ENCODE measurements at regions not wholly inside any gene's neighbourhood (a gene's known extent, or its start where the extent isn't known, plus 50 kb on each side); places are given as distances from the start of the nearest gene placed in this dataset.

DNA sequence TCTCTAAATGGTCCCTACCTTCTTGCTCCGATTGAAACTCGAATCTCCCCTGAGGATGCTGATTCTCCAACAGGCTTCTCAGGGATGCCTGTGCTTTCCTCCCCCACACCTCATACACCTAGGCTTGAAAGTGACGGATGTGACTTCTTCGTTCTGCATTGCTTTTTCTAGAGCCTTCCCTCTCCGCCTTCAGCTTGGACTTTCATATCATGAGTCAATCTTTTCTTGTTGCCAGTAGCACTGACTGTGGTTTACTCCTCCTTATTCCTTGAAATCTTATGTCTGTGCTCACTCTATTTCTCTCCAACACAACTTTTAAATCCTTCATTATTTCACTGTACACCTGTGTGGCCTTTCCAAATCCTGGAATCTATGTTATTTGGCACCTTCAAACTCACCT lies 451.4 kb downstream of the TMX3 start:
- no peaks in the 10 kb centered on the region for H3K27me3 Mint-ChIP-seq (ENCODE audit: unreplicated experiment)
- no peaks in the 10 kb centered on the region for H3K36me3 Mint-ChIP-seq (ENCODE audit: unreplicated experiment)
- H3K4me3 Mint-ChIP-seq (ENCODE audit: unreplicated experiment), result no peak overlapping the region
- H3K27ac Mint-ChIP-seq (ENCODE audit: unreplicated experiment), result no peak overlapping the region
- no peak for TF ChIP-seq CTCF (IDR thresholded peaks at IDR 0.05; ENCODE audit: partially characterized antibody, unreplicated experiment)
- no peaks in the 10 kb centered on the region for H3K9me3 Mint-ChIP-seq (ENCODE audit: unreplicated experiment)
- no peak for DNase-seq
- H3K4me1 Mint-ChIP-seq (ENCODE audit: low read depth, unreplicated experiment), result peaks cover 2% of the 10 kb centered on the region

DNA sequence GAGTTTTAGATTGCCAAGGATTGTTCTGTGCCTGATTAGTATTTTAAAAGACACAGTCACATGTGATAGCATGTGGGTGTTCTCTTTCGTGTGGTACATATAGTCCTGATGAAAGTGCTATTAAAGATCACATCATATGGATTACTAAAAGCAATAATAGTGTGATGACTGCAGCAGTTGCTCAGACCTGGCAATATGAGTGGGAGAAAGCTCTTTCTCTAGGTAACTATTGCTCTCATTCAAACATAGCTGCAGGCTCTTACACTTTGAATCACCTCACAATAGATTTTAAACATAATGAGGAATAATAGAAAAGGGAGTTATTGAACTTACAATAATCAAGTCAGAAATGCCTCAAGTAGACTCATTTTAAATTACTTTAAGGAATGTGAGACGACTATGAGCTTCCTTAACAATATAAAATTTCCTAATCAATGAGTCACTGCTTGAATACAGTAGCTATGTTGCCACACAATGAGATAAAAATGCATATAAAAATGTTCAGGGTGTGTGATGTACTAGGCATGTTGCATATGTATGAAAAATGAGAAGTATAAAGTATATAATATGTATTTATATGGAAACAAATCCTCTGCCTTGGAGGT lies 452.1 kb downstream of the TMX3 start:
- H3K4me3 Mint-ChIP-seq (ENCODE audit: unreplicated experiment), result no peak overlapping the region
- H3K27ac Mint-ChIP-seq (ENCODE audit: unreplicated experiment), result no peak overlapping the region
- TF ChIP-seq CTCF (IDR thresholded peaks at IDR 0.05; ENCODE audit: partially characterized antibody, unreplicated experiment), result no peak
- peaks cover 2% of the 10 kb centered on the region for H3K4me1 Mint-ChIP-seq (ENCODE audit: low read depth, unreplicated experiment)
- no peaks in the 10 kb centered on the region for H3K9me3 Mint-ChIP-seq (ENCODE audit: unreplicated experiment)
- no peak for DNase-seq
- no peaks in the 10 kb centered on the region for H3K36me3 Mint-ChIP-seq (ENCODE audit: unreplicated experiment)
- no peaks in the 10 kb centered on the region for H3K27me3 Mint-ChIP-seq (ENCODE audit: unreplicated experiment)

GRCh38 chr18:68256418-68257067 lies 458.4 kb downstream of the TMX3 start:
- Mint-ChIP-seq H3K4me3 (ENCODE audit: unreplicated experiment) (no peak overlapping the region), H3K4me1 (ENCODE audit: low read depth, unreplicated experiment) (no peaks in the 10 kb centered on the region), H3K36me3 (ENCODE audit: unreplicated experiment) (no peaks in the 10 kb centered on the region), H3K9me3 (ENCODE audit: unreplicated experiment) (no peaks in the 10 kb centered on the region), H3K27me3 (ENCODE audit: unreplicated experiment) (no peaks in the 10 kb centered on the region), H3K27ac (ENCODE audit: unreplicated experiment) (no peak overlapping the region)
- TF ChIP-seq CTCF (IDR thresholded peaks at IDR 0.05; ENCODE audit: partially characterized antibody, unreplicated experiment), result no peak
- DNase-seq, result no peak

GRCh38 chr18:68244786-68245185 lies 470.1 kb downstream of the TMX3 start:
- Mint-ChIP-seq H3K9me3 (ENCODE audit: unreplicated experiment) (peaks cover 1% of the 10 kb centered on the region), H3K27me3 (ENCODE audit: unreplicated experiment) (peaks cover 2% of the 10 kb centered on the region), H3K4me3 (ENCODE audit: unreplicated experiment) (no peak overlapping the region), H3K27ac (ENCODE audit: unreplicated experiment) (no peak overlapping the region), H3K4me1 (ENCODE audit: low read depth, unreplicated experiment) (no peaks in the 10 kb centered on the region), H3K36me3 (ENCODE audit: unreplicated experiment) (no peaks in the 10 kb centered on the region)
- no peak for TF ChIP-seq CTCF (IDR thresholded peaks at IDR 0.05; ENCODE audit: partially characterized antibody, unreplicated experiment)
- no peak for DNase-seq

DNA sequence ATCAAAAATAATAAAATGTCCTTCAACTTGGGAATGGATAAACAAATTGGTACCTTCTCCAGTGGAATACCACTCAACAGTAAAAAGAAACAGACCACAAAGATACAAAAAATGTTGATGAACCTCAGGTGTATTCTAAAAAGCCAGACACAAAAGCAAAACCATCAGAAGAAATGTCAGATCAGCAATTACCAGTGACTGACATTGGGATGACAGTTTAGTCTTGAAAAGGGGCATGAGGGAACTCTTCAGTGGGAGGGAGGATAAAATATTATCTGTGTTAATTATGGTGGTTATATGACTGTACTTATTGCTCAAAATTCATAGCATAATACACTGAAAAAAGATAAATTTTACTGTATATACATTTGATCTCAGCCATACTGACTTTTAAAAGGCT lies 473.0 kb downstream of the TMX3 start:
- Mint-ChIP-seq H3K27ac (ENCODE audit: unreplicated experiment) (no peak overlapping the region), H3K9me3 (ENCODE audit: unreplicated experiment) (no peaks in the 10 kb centered on the region)

More for the DNA sequence above, 473.0 kb downstream of the TMX3 start:
- TF ChIP-seq CTCF (IDR thresholded peaks at IDR 0.05; ENCODE audit: partially characterized antibody, unreplicated experiment), result no peak
- Mint-ChIP-seq H3K4me1 (ENCODE audit: low read depth, unreplicated experiment) (no peaks in the 10 kb centered on the region), H3K36me3 (ENCODE audit: unreplicated experiment) (peaks cover 5% of the 10 kb centered on the region), H3K4me3 (ENCODE audit: unreplicated experiment) (no peak overlapping the region), H3K27me3 (ENCODE audit: unreplicated experiment) (no peaks in the 10 kb centered on the region)
- no peak for DNase-seq

All from glutamatergic neuron (in vitro differentiated cells).